GM21737 (cell line): ENCODE measurements at regions not wholly inside any gene's neighbourhood (a gene's known extent, or its start where the extent isn't known, plus 50 kb on each side); places are given as distances from the start of the nearest gene placed in this dataset.

Source experiments
- ATAC-seq: cut with Tn5 transposase; IDR thresholded peaks from one replicate; pipeline ENCODE4 v1.9.1; 2021; ENCODE audit warnings: mild to moderate bottlenecking, moderate library complexity; ENCODE audit not compliant: unreplicated experiment

- ATAC-seq: no peak
Observed at GRCh38 chr13:40103864-40104263, 448.4 kb downstream of the COG6 start.

- no peak for ATAC-seq
Observed at GRCh38 chr13:40105231-40105630, 449.8 kb downstream of the COG6 start.

- ATAC-seq: no peak
Observed at GRCh38 chr13:40109351-40109844, 453.9 kb downstream of the COG6 start.

GRCh38 chr13:40113643-40114304 lies 458.3 kb downstream of the COG6 start:
- no peak for ATAC-seq

- ATAC-seq: no peak
Observed at GRCh38 chr13:40114305-40114896, 458.9 kb downstream of the COG6 start.

- no peak for ATAC-seq
Observed at GRCh38 chr13:40115426-40115825, 460.0 kb downstream of the COG6 start.

GRCh38 chr13:40116008-40116407 lies 460.5 kb downstream of the COG6 start:
- ATAC-seq: peak; percentile 93

GRCh38 chr13:40118337-40118736 lies 462.9 kb downstream of the COG6 start:
- no peak for ATAC-seq

- no peak for ATAC-seq
Observed at GRCh38 chr13:40119852-40120251, 464.4 kb downstream of the COG6 start.

- ATAC-seq: no peak
Observed at GRCh38 chr13:40120288-40120687, 464.8 kb downstream of the COG6 start.

GRCh38 chr13:40120781-40121180 lies 465.3 kb downstream of the COG6 start:
- ATAC-seq: no peak

- ATAC-seq: no peak
Observed at GRCh38 chr13:40121722-40122121, 466.3 kb downstream of the COG6 start.

- no peak for ATAC-seq
Observed at GRCh38 chr13:40123962-40124632, 468.6 kb downstream of the COG6 start.

- ATAC-seq: no peak
Observed at GRCh38 chr13:40124633-40125015, 469.2 kb downstream of the COG6 start.

GRCh38 chr13:40125336-40125735 lies 469.9 kb downstream of the COG6 start:
- ATAC-seq: no peak

GRCh38 chr13:40126306-40127085 lies 471.0 kb downstream of the COG6 start:
- ATAC-seq: no peak

GRCh38 chr13:40127476-40127875 lies 472.0 kb downstream of the COG6 start:
- no peak for ATAC-seq

GRCh38 chr13:40127925-40128324 lies 472.5 kb downstream of the COG6 start:
- ATAC-seq: no peak

GRCh38 chr13:40129467-40129866 lies 474.0 kb downstream of the COG6 start:
- ATAC-seq: no peak

- ATAC-seq: no peak
Observed at GRCh38 chr13:40130871-40131636, 475.6 kb downstream of the COG6 start.

- ATAC-seq: no peak
Observed at GRCh38 chr13:40132249-40132648, 476.8 kb downstream of the COG6 start.
